ENCODE measurements at regions not wholly inside any gene's neighbourhood (a gene's known extent, or its start where the extent isn't known, plus 50 kb on each side); places are given as distances from the start of the nearest gene placed in this dataset.

DNA sequence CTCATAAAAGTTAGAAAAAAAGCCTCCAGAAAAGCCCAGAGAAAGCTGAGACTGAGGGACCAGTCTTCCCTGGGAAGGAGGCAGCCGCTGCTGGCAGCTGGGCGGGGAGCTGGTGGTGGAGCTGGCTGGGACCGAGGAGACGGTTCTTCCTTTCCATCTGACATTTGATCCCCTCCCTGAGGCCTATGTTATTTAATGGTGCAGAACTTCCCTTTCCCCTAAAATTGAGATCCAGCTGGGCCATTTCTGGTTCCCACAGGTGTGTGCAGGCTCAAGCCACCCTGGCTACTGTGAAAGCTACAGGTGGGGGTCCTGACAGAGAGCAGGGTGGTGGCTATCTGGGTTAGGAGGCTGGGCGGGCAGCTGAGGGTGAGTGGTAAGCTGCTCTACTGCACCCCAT, 81.5 kb upstream of the FZD7 start:
- TF ChIP-seq POLR2A (IDR thresholded peaks at IDR 0.05) (no peak), CTCF (IDR thresholded peaks at IDR 0.05) (no peak), EP300 (IDR thresholded peaks at IDR 0.05) (no peak)

Measured in tibial nerve (tissue), 4 donors.